A673 (cell line): ENCODE measurements at regions not wholly inside any gene's neighbourhood (a gene's known extent, or its start where the extent isn't known, plus 50 kb on each side); places are given as distances from the start of the nearest gene placed in this dataset.

Experiments
- BruUV-seq: library from RNA; stranded (reverse); fragments of 400-500 nt; replicated peaks from 2 replicates; lab custom pipeline; 2021; lab: Mats Ljungman, UMichigan
- CTCF ChIA-PET: fragments of 300-600 bp; sonication (Branson Sonifier 250); formaldehyde crosslinking; loops from one replicate; lab custom pipeline; 2022; ENCODE audit warnings: antibody characterized with exemption; lab: Charles Lee
- POLR2A ChIA-PET: fragments of 300-600 bp; sonication (Branson Sonifier 250); formaldehyde crosslinking; loops from one replicate; lab custom pipeline; 2022; ENCODE audit warnings: antibody characterized with exemption; ENCODE audit not compliant: low non-redundant PET; lab: Charles Lee
- DNase-seq: peaks from one replicate; pipeline ENCODE4 v3.0.0-alpha.2; 2015; ENCODE audit warnings: low spot score
- H3K27ac ChIP-seq: fragments of 200-600 bp; sonication (generic); 2 replicates; pipeline ENCODE4 v1.5.1; 2016; ENCODE audit warnings: mixed run types, low read depth, mild to moderate bottlenecking, mixed read lengths, antibody characterized with exemption, low read length; ENCODE audit not compliant: poor library complexity, severe bottlenecking
- H3K27me3 ChIP-seq: fragments of 200-600 bp; sonication (generic); replicated peaks from 2 replicates; pipeline ENCODE4 v1.6.1; 2017; ENCODE audit warnings: mixed run types, low read depth, mild to moderate bottlenecking, mixed read lengths, antibody characterized with exemption, low read length; ENCODE audit not compliant: insufficient read depth, poor library complexity
- H3K36me3 ChIP-seq: fragments of 200-600 bp; sonication (generic); 2 replicates; pipeline ENCODE4 v1.6.1; 2016; ENCODE audit warnings: mixed run types, mild to moderate bottlenecking, mixed read lengths, antibody characterized with exemption, low read length; ENCODE audit not compliant: insufficient read depth, poor library complexity, severe bottlenecking
- H3K4me1 ChIP-seq: fragments of 200-600 bp; sonication (generic); 2 replicates; pipeline ENCODE4 v1.6.1; 2017; ENCODE audit warnings: mixed run types, mild to moderate bottlenecking, mixed read lengths, antibody characterized with exemption, low read length; ENCODE audit not compliant: insufficient read depth, poor library complexity, severe bottlenecking
- H3K4me3 ChIP-seq: fragments of 200-600 bp; sonication (generic); 2 replicates; pipeline ENCODE4 v1.5.1; 2016; ENCODE audit warnings: low read depth, mixed run types, mild to moderate bottlenecking, mixed read lengths, low read length; ENCODE audit not compliant: poor library complexity, severe bottlenecking
- H3K9me3 ChIP-seq: fragments of 200-600 bp; sonication (generic); 2 replicates; pipeline ENCODE4 v1.6.1; 2016; ENCODE audit warnings: mixed run types, low read depth, mild to moderate bottlenecking, mixed read lengths, antibody characterized with exemption, low read length; ENCODE audit not compliant: poor library complexity, severe bottlenecking
- CTCF ChIP-seq: fragments of 300-800, 200-600 bp; sonication (generic); conservative IDR thresholded peaks from 2 replicates; pipeline ENCODE4 v1.5.1; 2017; ENCODE audit warnings: low read depth, mild to moderate bottlenecking, antibody characterized with exemption, low read length, moderate library complexity, mixed read lengths
- EZH2 ChIP-seq: fragments of 200-600 bp; sonication (generic); IDR thresholded peaks from 2 replicates; pipeline ENCODE4 v1.6.1; 2017; ENCODE audit warnings: borderline replicate concordance, low read depth, mild to moderate bottlenecking, mixed read lengths, antibody characterized with exemption, low read length; ENCODE audit not compliant: poor library complexity, severe bottlenecking
- intact Hi-C: fragments of 100-400 bp; cut with micrococcal nuclease; formaldehyde crosslinking; loops from one replicate; pipeline ENCODE4 v1.10.0; 2022; ENCODE audit not compliant: unreplicated experiment

- POLR2A ChIA-PET = no interaction called here
- no TSS peak for BruUV-seq
- H3K9me3 ChIP-seq = no peaks in the 10 kb centered on the region
- H3K27me3 ChIP-seq = no peaks in the 10 kb centered on the region
- no peaks in the 10 kb centered on the region for H3K36me3 ChIP-seq
- no peak overlapping the region for H3K4me3 ChIP-seq
- intact Hi-C loops = no loop called here
- DNase-seq = no peak
- no peak for TF ChIP-seq CTCF
- no peak for TF ChIP-seq EZH2
- no peak overlapping the region for H3K27ac ChIP-seq
- CTCF ChIA-PET = no interaction called here
- no peaks in the 10 kb centered on the region for H3K4me1 ChIP-seq
These were observed 83.8 kb upstream of the CHST15 start for GRCh38 chr10:124177180-124177518.

GRCh38 chr10:124176349-124177179 is 83.2 kb upstream of the CHST15 start:
- H3K27me3 ChIP-seq = no peaks in the 10 kb centered on the region
- DNase-seq = no peak
- H3K9me3 ChIP-seq = no peaks in the 10 kb centered on the region
- H3K36me3 ChIP-seq = no peaks in the 10 kb centered on the region
- BruUV-seq = no TSS peak
- no peaks in the 10 kb centered on the region for H3K4me1 ChIP-seq
- no peak overlapping the region for H3K4me3 ChIP-seq
- H3K27ac ChIP-seq = no peak overlapping the region
- intact Hi-C loops = no loop called here
- ChIA-PET POLR2A (no interaction called here), CTCF (no interaction called here)
- TF ChIP-seq CTCF = no peak
- no peak for TF ChIP-seq EZH2

- TF ChIP-seq CTCF (no peak), EZH2 (no peak)
- no peaks in the 10 kb centered on the region for H3K9me3 ChIP-seq
- no TSS peak for BruUV-seq
- intact Hi-C loops = no loop called here
- H3K27ac ChIP-seq = no peak overlapping the region
- POLR2A ChIA-PET = no interaction called here
- DNase-seq = no peak
- no peaks in the 10 kb centered on the region for H3K27me3 ChIP-seq
- no peak overlapping the region for H3K4me3 ChIP-seq
- no peaks in the 10 kb centered on the region for H3K4me1 ChIP-seq
- H3K36me3 ChIP-seq = no peaks in the 10 kb centered on the region
- CTCF ChIA-PET = no interaction called here
These were observed 82.4 kb upstream of the CHST15 start for GRCh38 chr10:124175701-124176348.
